ENCODE measurements at regions not wholly inside any gene's neighbourhood (a gene's known extent, or its start where the extent isn't known, plus 50 kb on each side); places are given as distances from the start of the nearest gene placed in this dataset.

DNA sequence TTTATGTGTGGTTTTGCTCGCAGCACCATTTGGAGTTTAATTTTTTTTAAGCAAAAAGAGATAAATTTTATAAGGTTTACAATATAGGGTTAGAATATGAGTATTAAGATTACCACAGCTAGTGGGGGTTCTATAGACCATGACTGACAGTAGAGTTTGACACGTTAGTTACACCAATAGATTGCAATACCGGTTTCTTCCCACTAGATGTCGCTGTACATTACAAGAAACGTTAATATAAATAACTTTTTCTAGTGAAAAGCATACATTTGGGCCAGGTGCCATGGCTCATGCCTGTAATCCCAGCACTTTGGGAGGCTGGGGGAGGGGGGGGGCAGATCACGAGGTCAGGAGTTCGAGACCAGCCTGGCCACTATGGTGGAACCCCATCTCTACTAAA, 433.6 kb downstream of the MAGEB5 start:
- H3K36me3 ChIP-seq (ENCODE audit: insufficient read depth, low read length) = no peaks in the 10 kb centered on the region
- no peak overlapping the region for H3K27ac ChIP-seq (ENCODE audit: low read depth, low read length)
- H3K4me3 ChIP-seq (ENCODE audit: low read depth, low read length) = no peak overlapping the region
- no peaks in the 10 kb centered on the region for H3K27me3 ChIP-seq (ENCODE audit: insufficient read depth, low read length)
- H3K4me1 ChIP-seq (ENCODE audit: control insufficient read depth, insufficient read depth, low read length, unreplicated experiment) = no peaks in the 10 kb centered on the region
- no peaks in the 10 kb centered on the region for H3K79me2 ChIP-seq (ENCODE audit: control insufficient read depth, insufficient read depth, low read length, unreplicated experiment)
- H2AFZ ChIP-seq (ENCODE audit: low read length, unreplicated experiment) = no peak overlapping the region

DNA sequence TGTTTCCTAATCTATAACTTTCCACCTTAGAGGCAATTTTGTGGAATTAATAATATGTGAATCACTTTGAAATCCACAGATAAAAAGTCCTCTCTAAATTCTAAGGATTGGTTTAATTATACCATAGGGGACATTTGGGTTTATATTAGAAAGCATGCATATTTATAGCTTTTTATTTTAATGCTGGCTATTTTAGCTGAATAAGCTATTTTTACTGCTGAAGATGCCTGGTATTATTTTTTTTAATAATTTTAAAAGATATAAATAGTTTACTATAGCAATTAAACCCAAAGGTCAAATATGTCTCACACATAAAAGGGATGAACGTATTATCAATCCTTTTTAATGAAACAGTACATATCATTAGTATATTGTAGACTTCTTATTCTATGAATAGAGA, 415.4 kb downstream of the MAGEB5 start:
- no peaks in the 10 kb centered on the region for H3K27me3 ChIP-seq (ENCODE audit: insufficient read depth, low read length)
- H3K27ac ChIP-seq (ENCODE audit: low read depth, low read length) = no peak overlapping the region
- no peaks in the 10 kb centered on the region for H3K79me2 ChIP-seq (ENCODE audit: control insufficient read depth, insufficient read depth, low read length, unreplicated experiment)
- no peaks in the 10 kb centered on the region for H3K4me1 ChIP-seq (ENCODE audit: control insufficient read depth, insufficient read depth, low read length, unreplicated experiment)
- no peaks in the 10 kb centered on the region for H3K36me3 ChIP-seq (ENCODE audit: insufficient read depth, low read length)
- no peak overlapping the region for H2AFZ ChIP-seq (ENCODE audit: low read length, unreplicated experiment)
- no peak overlapping the region for H3K4me3 ChIP-seq (ENCODE audit: low read depth, low read length)

DNA sequence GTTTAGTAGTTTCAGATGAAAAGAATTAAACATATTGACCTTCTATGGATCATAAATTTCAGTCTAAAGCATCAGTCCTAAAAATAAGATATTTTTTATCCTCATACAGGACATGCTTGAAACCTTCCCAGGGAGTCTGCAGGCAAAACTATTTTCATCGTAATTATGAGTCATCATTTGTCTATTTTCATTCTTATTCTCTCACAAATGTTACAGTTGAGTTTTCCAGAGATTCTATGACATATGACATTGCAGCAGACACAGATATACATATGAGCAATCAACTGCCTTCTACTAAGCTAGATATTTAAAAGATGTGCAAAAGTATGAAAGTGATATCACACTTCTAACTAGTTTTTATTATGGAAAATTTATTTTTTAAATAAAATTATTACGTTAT, 398.0 kb downstream of the MAGEB5 start:
- Histone ChIP-seq H3K79me2 (ENCODE audit: control insufficient read depth, insufficient read depth, low read length, unreplicated experiment) (no peaks in the 10 kb centered on the region), H3K27ac (ENCODE audit: low read depth, low read length) (no peak overlapping the region), H3K27me3 (ENCODE audit: insufficient read depth, low read length) (no peaks in the 10 kb centered on the region), H3K36me3 (ENCODE audit: insufficient read depth, low read length) (no peaks in the 10 kb centered on the region), H2AFZ (ENCODE audit: low read length, unreplicated experiment) (no peak overlapping the region), H3K4me3 (ENCODE audit: low read depth, low read length) (no peak overlapping the region), H3K4me1 (ENCODE audit: control insufficient read depth, insufficient read depth, low read length, unreplicated experiment) (no peaks in the 10 kb centered on the region)

DNA sequence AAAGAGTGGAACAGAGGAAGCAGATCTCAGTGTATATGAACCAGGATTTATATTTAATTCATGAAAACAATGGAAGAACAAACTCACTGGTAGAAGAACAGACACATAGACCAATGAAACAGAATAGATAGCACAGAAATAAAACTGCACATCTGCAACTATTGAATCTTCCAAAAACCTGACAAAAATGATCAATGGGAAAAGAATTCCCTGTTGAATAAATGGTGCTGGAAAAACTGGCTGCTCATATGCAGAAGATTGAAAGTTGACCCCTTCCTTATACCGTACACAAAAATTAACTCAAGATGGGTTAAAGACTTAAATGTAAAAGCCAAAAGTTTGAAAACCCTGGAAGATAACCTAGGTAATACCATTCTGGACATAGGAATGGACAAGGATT, 391.0 kb downstream of the MAGEB5 start:
- Histone ChIP-seq H3K4me3 (ENCODE audit: low read depth, low read length) (no peak overlapping the region), H3K36me3 (ENCODE audit: insufficient read depth, low read length) (no peaks in the 10 kb centered on the region), H3K4me1 (ENCODE audit: control insufficient read depth, insufficient read depth, low read length, unreplicated experiment) (no peaks in the 10 kb centered on the region), H2AFZ (ENCODE audit: low read length, unreplicated experiment) (no peak overlapping the region), H3K79me2 (ENCODE audit: control insufficient read depth, insufficient read depth, low read length, unreplicated experiment) (no peaks in the 10 kb centered on the region), H3K27me3 (ENCODE audit: insufficient read depth, low read length) (no peaks in the 10 kb centered on the region), H3K27ac (ENCODE audit: low read depth, low read length) (no peak overlapping the region)

DNA sequence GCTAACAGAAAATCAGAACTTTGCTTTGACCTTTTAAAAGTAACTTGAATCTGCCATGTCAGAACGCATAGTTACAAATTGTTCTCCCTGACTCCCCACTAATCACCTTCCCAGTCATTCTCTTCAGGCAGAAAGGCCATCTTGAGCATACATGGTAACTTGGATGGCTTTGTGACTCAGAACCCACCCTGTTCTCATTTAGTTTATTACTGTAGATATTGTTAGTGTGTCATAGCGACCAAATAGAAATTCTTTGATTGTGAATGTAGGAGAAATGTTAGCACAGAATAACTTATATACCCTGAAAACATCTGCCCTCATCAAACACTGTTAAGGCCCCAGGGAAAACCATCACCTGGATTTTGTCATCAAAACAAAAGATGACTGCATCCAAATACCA, 382.0 kb downstream of the MAGEB5 start:
- H3K4me1 ChIP-seq (ENCODE audit: control insufficient read depth, insufficient read depth, low read length, unreplicated experiment) = no peaks in the 10 kb centered on the region
- no peak overlapping the region for H3K4me3 ChIP-seq (ENCODE audit: low read depth, low read length)
- H3K79me2 ChIP-seq (ENCODE audit: control insufficient read depth, insufficient read depth, low read length, unreplicated experiment) = no peaks in the 10 kb centered on the region
- no peaks in the 10 kb centered on the region for H3K27me3 ChIP-seq (ENCODE audit: insufficient read depth, low read length)
- H2AFZ ChIP-seq (ENCODE audit: low read length, unreplicated experiment) = no peak overlapping the region
- no peak overlapping the region for H3K27ac ChIP-seq (ENCODE audit: low read depth, low read length)
- H3K36me3 ChIP-seq (ENCODE audit: insufficient read depth, low read length) = no peaks in the 10 kb centered on the region

DNA sequence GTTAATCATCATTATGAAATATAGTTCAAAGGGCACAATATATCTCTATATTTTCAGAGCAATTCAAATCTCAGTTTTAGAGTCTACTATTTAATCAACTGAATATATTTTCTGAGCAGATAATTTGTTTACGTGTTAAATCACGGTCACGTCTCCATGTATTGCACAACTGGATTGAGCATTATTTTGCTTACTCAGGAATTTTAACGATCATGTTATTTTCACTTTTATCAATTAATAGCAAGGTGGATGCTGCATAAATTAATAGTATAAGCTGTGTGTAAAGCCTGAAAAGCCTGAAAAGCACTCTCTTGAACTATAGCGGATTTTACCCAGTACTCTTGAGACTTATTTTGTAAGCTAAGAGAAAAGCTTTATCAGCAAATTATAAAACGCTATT, 374.9 kb downstream of the MAGEB5 start:
- no peaks in the 10 kb centered on the region for H3K79me2 ChIP-seq (ENCODE audit: control insufficient read depth, insufficient read depth, low read length, unreplicated experiment)
- H2AFZ ChIP-seq (ENCODE audit: low read length, unreplicated experiment) = no peak overlapping the region
- H3K27me3 ChIP-seq (ENCODE audit: insufficient read depth, low read length) = no peaks in the 10 kb centered on the region
- no peaks in the 10 kb centered on the region for H3K4me1 ChIP-seq (ENCODE audit: control insufficient read depth, insufficient read depth, low read length, unreplicated experiment)
- H3K27ac ChIP-seq (ENCODE audit: low read depth, low read length) = no peak overlapping the region
- H3K36me3 ChIP-seq (ENCODE audit: insufficient read depth, low read length) = no peaks in the 10 kb centered on the region
- H3K4me3 ChIP-seq (ENCODE audit: low read depth, low read length) = no peak overlapping the region

DNA sequence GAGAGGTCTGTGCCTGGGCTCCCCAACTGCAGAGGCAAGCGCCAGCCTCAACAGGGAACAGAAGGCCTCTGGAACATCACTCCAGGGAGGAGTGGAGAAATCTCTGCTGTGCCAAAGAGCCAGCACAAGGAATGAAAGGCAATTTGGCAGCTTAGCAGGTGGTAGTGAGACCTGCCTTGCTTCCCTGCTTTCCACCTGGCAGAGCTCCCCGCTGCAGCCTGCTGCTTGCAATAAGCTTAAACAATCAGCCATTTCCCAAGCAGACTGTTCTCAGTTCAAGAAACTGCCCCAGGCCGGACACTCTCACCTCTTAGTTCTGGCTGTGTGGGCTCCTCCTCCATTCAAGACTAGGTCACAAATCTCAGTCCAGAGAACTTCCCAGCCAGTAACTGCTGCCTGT, 370.6 kb downstream of the MAGEB5 start:
- Histone ChIP-seq H3K36me3 (ENCODE audit: insufficient read depth, low read length) (no peaks in the 10 kb centered on the region), H2AFZ (ENCODE audit: low read length, unreplicated experiment) (no peak overlapping the region)

DNA sequence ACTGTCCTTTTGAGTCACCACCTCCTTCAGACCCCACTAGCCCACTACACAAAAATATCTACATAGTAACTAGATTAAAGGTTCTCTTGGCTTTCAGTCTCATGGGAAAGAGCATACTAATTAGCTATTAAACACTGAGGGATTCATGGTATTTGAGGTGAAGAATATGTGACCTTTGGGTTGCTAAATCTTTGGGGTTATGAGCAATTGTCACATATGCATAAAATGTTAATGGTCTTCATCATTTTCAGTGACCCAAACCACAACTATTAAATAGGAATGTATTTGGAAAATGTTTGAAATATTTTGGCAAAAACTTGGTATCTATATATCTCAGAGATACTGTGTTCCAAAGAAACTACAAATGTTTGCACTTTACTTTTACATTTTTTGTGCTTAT, 365.1 kb downstream of the MAGEB5 start:
- H3K4me1 ChIP-seq (ENCODE audit: control insufficient read depth, insufficient read depth, low read length, unreplicated experiment) = peaks cover 3% of the 10 kb centered on the region
- H3K27me3 ChIP-seq (ENCODE audit: insufficient read depth, low read length) = no peaks in the 10 kb centered on the region
- no peaks in the 10 kb centered on the region for H3K79me2 ChIP-seq (ENCODE audit: control insufficient read depth, insufficient read depth, low read length, unreplicated experiment)
- H3K27ac ChIP-seq (ENCODE audit: low read depth, low read length) = peak overlapping the region; percentile 17; the same call in 1 of the 2 replicates
- H3K4me3 ChIP-seq (ENCODE audit: low read depth, low read length) = no peak overlapping the region
- H3K36me3 ChIP-seq (ENCODE audit: insufficient read depth, low read length) = no peaks in the 10 kb centered on the region
- no peak overlapping the region for H2AFZ ChIP-seq (ENCODE audit: low read length, unreplicated experiment)

More for the DNA sequence above, 370.6 kb downstream of the MAGEB5 start:
- Histone ChIP-seq H3K4me3 (ENCODE audit: low read depth, low read length) (no peak overlapping the region), H3K27me3 (ENCODE audit: insufficient read depth, low read length) (no peaks in the 10 kb centered on the region), H3K79me2 (ENCODE audit: control insufficient read depth, insufficient read depth, low read length, unreplicated experiment) (no peaks in the 10 kb centered on the region), H3K4me1 (ENCODE audit: control insufficient read depth, insufficient read depth, low read length, unreplicated experiment) (no peaks in the 10 kb centered on the region), H3K27ac (ENCODE audit: low read depth, low read length) (no peak overlapping the region)

DNA sequence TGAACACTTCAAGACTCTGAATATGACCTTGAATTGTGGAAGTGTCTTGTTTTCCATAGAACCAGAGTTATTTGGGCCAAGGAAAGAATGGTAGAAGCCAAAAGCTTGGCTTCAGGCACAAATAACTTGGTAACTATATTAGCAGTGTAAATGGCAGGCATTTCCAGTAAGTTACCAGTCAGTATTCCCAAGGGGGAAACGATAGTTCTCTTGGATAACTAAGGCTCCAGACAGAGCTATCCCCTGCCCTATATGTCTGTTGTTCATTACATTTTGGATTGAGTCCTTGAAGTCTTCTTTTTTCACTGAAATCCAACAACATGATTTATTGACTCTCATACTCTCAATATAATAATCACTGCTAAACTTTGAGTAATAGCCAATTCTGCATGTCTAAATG, 364.1 kb downstream of the MAGEB5 start:
- H3K79me2 ChIP-seq (ENCODE audit: control insufficient read depth, insufficient read depth, low read length, unreplicated experiment) = no peaks in the 10 kb centered on the region
- H2AFZ ChIP-seq (ENCODE audit: low read length, unreplicated experiment) = no peak overlapping the region
- H3K4me3 ChIP-seq (ENCODE audit: low read depth, low read length) = no peak overlapping the region
- H3K36me3 ChIP-seq (ENCODE audit: insufficient read depth, low read length) = no peaks in the 10 kb centered on the region
- no peaks in the 10 kb centered on the region for H3K27me3 ChIP-seq (ENCODE audit: insufficient read depth, low read length)
- H3K27ac ChIP-seq (ENCODE audit: low read depth, low read length) = no peak overlapping the region; the same call in 1 of the 2 replicates
- peaks cover 3% of the 10 kb centered on the region for H3K4me1 ChIP-seq (ENCODE audit: control insufficient read depth, insufficient read depth, low read length, unreplicated experiment)

DNA sequence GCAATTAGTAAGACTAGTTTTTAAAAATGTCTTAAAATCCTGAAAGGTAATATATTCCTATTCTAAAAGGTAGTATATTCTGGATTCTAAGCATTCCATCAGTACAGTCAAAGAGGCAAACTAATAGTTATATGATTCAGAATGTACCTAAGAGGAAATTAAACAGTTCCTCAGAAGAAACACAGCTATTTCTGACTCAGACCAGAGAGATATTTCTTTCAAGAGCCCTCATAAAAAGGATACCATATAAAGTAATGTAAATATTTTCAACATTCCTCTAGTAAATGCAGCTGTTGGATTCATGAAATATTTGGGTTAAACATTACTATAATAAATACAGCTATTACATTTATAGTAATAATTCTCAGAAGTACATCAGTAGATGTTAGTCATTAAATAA, 358.3 kb downstream of the MAGEB5 start:
- Histone ChIP-seq H3K4me1 (ENCODE audit: control insufficient read depth, insufficient read depth, low read length, unreplicated experiment) (no peaks in the 10 kb centered on the region), H3K4me3 (ENCODE audit: low read depth, low read length) (no peak overlapping the region), H3K27ac (ENCODE audit: low read depth, low read length) (peak overlapping the region; percentile 19; the same call in 1 of the 2 replicates), H2AFZ (ENCODE audit: low read length, unreplicated experiment) (no peak overlapping the region), H3K79me2 (ENCODE audit: control insufficient read depth, insufficient read depth, low read length, unreplicated experiment) (no peaks in the 10 kb centered on the region), H3K36me3 (ENCODE audit: insufficient read depth, low read length) (no peaks in the 10 kb centered on the region), H3K27me3 (ENCODE audit: insufficient read depth, low read length) (no peaks in the 10 kb centered on the region)

DNA sequence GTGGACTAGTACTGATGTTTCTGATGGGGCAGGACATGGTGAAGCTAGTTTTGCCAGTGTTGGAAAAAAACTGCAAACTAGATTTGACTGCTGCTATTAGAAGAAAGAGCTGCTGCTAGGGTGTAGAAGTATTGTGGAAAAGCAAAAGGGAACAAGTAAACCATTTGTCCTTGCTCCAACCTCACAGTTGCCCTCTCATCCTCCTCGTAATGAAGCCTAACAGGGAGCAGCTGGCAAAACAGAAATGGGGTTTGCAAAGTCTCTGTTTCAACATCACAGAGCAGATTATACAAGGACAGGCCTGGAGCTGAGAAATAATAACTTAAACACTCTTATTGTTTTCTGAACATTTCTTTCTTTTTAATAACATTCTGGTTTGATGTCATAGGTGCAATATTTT, 346.2 kb downstream of the MAGEB5 start:
- Histone ChIP-seq H3K27me3 (ENCODE audit: insufficient read depth, low read length) (no peaks in the 10 kb centered on the region), H3K4me1 (ENCODE audit: control insufficient read depth, insufficient read depth, low read length, unreplicated experiment) (no peaks in the 10 kb centered on the region), H3K4me3 (ENCODE audit: low read depth, low read length) (no peak overlapping the region), H3K36me3 (ENCODE audit: insufficient read depth, low read length) (no peaks in the 10 kb centered on the region), H2AFZ (ENCODE audit: low read length, unreplicated experiment) (peak overlapping the region; percentile 23), H3K79me2 (ENCODE audit: control insufficient read depth, insufficient read depth, low read length, unreplicated experiment) (no peaks in the 10 kb centered on the region), H3K27ac (ENCODE audit: low read depth, low read length) (no peak overlapping the region)
